ENCODE measurements at regions not wholly inside any gene's neighbourhood (a gene's known extent, or its start where the extent isn't known, plus 50 kb on each side); places are given as distances from the start of the nearest gene placed in this dataset.
"Not testable (repeated sequence)": the region's sequence is repeated elsewhere in the genome, so short reads cannot be mapped to it uniquely, and the experiment has no call there.

DNA sequence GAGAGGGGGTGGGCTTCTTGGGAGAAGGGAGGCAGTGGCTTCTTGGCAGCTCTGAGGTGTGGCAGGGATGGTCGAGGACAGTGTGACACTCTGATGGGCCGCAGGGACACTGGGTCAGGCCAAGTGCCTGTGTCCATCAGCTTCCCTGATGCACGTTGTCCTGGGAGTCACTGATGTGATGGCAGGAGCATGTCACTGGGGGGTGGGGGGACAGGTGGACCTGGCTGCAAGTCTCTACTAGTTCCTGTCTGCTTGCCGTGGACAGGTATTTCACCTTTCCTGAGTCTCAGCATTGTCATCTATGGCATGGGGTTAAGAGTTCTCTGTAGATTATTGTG lies 592.9 kb downstream of the TBC1D22A start:
- no peak for DNase-seq

DNA sequence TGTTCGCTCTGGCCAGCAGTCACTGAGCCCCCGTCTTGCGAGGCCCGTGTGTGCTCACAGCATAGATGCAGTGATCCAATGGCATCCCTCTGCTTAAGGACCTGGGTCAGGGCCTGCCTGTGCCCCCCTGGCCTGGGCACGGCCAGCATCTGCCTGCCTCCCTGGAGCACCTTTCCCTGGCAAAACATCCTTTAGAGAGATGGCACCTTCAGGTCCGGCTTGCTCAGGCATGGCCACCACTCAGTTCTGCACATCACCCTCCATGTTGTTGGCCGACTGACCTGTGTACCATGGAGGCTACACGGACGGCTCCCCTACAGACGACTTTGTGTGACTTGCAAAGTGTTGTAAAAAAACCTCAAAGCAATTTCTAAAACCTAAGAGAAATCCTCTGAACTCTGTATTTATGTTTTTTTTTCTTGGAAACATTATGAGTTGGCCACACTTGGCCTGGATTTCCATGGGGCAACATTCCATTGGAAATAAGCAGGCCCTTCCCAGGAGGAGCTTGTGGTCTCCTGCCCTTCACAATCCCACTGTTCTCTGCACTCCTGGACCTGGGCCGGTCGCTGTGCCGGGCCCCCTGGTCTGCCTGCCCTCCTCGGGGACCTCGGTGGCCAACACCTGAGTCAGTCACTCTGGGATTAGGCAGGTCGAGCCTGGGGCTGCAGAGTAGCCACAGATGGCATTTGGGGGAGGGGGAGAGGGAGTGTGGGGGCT lies 592.4 kb downstream of the TBC1D22A start:
- no peak for DNase-seq

DNA sequence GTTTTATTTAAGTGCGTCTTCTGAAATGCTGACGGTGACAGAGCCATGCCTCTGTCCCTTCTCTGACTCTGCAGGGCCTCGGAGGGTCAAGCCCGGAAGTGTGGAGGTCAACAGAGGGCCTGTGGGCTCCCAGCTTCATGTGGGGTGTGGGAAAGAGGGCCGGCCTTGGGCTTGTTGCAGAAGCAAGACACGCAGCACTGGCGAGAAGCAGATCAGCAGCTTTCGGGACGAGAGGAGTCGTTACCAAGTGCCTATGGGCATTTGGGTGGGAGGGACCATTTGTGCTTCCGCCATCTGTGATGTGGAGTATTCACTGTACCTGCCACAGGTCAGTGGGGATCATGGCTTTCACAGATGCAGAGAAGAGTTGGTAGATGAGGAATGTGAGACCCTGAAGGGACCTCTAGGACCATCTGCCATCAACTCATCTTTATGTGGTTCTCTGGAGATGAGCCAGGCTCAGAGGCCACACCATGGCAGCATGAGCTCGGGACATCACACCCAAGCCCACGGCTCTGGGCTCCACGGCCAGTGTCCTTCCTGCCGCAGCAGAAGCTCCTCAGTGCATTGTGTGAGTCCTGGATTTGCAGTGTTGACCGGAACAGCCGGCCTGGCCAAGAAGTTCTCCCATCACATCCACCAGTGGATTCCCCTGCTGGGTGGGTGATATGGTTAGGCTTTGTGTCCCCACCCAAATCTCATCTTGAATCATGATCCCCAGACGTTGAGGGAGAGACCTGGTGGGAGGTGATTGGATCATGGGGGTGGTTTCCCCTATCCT lies 590.7 kb downstream of the TBC1D22A start:
- no peak for DNase-seq

DNA sequence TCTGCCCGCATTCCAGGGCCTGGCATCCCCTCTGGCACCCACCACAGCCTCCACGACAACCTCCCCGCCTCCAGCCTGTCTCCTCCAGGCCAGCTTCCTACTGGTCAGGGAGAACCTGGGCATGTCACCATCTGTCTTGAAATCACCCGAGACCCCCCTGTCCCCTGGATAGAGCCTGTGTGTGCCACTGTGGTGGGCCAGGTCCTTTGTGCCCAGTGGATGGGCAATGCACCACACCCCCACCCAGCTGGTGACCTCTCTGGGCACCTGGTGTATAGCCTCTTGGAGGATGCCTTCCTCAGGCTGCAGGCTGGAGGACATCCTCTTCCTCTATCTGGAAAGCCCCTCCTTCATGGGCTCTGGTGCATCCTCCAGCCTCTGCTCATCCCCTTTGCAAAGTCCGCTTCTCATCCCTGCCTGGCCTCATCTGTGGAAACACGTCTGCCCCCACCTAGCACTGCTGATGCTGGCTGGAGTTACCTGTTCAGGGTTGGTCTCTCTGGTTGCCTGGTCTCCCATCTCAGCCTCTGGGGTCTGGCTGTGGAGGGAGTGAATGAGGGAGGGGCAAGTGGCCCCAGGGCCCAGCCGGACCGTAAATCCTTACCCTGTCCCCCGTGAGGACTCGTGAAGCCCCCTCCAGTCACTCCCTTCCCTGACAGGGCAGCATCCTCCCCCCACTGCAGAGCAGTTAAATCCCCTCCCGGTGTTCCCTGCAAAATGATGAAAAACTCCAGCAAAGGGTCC lies 589.6 kb downstream of the TBC1D22A start:
- no peak for DNase-seq

DNA sequence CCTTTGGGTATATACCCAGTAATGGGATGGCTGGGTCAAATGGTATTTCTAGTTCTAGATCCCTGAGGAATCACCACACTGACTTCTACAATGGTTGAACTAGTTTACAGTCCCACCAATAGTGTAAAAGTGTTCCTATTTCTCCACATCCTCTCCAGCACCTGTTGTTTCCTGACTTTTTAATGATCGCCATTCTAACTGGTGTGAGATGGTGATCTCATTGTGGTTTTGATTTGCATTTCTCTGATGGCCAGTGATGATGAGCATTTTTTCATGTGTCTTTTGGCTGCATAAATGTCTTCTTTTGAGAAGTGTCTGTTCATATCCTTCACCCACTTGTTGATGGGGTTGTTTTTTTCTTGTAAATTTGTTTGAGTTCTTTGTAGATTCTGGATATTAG lies 583.8 kb downstream of the TBC1D22A start:
- DNase-seq, result not testable (repeated sequence)

DNA sequence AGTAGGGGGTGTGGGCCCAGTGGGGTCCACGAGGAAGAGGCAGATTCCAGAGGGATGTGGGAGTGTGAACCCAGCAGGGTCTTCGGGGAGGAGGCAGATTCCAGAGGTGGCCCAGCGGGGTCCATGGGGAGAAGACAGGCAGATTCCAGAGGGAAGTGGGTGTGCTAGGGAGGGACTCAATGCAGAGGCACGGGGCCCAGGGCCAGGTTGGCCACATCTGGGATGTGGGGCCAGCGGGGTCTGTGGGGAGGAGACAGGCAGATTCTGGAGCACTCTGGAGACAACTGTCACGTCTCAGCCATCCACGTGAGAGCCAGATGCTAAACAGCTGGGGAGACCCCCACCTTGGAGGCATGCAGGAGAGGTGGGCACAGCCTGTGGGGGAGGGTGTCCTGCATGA lies 582.6 kb downstream of the TBC1D22A start:
- no peak for DNase-seq

DNA sequence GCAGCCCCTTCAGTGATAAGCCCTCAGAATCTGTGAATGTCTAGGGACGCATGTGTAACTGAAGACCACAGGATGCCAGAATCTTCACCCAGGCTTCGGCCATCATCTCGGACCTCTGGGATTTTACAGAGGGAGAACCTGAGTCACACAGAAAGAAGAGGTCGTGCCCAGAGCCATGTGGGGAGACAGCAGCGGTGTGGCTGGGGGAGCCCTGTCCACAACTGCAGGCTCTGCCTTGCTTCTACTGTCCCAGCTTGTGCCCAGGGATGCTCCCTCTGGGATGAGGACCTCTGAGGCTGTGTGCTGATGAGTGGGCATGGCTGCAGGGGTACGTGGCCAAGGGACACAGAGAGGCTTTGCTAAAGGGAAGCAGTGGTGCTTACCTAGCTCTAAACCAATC lies 582.0 kb downstream of the TBC1D22A start:
- no peak for DNase-seq

DNA sequence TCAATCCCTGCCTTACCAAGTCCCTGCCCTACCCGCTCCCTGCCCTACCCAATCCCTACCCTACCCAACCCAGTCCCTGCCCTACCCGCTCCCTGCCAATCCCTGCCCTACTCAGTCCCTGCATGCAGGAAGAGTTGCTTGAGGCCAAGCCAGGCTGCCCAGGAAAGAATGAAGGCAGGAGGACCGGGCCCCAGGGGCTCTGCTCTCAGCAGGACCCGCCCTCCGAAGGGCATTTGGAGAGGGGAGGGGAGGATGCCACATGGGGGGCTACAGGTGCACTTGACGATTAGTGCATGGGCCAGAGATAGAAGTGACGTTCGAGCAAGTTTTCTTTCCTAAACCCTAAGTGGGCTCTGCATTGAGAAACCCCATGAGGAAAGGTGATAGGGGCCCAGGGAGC lies 581.2 kb downstream of the TBC1D22A start:
- no peak for DNase-seq

DNA sequence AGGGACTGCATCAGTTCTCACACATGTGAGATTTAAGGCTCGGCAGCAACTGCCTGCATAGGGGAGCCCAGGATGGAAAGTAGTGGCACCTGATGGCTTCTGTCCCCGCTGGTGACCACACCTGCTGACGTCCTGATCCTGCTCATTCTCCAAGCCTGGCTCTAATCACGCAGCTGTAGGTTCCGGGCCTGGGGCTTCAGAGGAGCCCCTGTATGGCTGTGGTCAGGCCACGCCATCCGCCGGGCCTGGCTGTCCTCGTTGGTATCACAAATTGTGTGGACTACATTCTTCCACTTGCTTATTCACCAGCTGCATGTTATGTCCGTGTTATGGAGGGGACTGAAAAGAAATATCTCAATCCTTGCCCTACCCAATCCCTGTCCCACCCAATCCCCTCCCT lies 580.0 kb downstream of the TBC1D22A start:
- DNase-seq, result no peak

DNA sequence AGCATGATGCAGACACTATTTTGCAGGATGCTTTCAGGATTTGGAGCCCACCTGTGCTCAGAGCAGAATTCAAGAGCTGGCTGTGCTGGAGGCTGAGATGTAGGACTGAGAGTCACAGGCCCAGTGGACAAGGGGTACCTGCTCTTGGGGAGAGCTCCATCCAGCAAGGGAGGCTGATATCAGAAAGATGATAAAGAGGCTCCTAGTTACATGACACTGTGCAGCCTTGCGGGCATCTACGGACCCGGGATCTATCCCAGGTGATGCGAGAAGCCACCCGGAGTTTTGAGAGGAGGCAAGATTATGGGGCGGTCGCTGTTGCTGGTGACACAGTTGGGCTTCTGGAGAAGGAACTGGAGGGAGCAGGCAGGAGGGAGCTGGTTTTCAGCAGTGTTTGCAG lies 579.0 kb downstream of the TBC1D22A start:
- DNase-seq, result no peak

DNA sequence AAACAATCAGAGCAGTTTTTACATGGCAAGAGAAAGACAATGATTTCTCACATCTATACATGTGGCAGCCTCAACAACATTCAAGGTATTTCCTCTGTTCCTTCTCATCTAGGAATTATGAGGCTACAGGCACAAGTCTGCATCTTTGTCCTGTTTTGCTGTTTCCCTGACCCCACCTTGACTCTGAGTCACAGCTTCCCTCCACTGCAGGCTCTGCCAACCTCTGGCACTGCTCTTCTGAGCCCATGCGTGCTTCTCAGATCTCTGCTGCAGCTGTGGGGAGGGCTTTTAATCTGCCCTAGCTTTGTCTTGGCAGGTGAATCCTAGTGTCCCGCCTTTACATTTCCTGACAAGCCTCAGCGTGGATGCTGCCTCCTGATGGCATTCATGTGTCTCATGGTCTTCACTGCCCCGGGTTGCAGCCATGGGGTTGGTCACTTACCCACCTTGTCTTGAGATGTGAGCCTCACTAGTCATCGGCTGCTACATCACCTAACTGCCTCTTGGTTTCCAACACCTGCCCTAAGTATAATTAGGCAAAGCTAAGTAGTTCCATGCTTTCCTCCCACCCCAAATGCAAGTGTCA lies 578.5 kb downstream of the TBC1D22A start:
- DNase-seq, result no peak

DNA sequence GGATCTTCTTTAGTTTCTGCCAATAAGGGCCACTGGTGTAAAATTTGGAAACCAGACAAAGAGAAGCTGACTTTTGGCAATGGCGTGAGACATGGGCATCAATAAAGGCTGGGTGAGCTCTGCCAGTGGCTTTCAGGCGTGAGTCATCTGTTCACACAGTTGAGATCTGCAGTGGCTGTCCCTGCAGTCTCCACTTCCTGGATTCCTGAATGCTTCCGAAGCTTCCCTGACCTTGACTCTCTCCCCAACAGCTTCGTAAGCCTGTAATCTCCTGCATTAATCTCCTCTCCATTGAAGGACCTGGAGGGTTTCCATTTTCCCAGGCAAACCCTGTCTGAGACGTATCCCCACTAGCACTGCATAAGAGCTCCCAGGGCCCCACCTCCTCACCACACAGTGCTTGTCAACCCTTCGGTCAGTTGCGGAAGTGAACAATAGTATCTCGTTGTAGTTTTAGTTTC lies 574.7 kb downstream of the TBC1D22A start:
- no peak for DNase-seq

DNA sequence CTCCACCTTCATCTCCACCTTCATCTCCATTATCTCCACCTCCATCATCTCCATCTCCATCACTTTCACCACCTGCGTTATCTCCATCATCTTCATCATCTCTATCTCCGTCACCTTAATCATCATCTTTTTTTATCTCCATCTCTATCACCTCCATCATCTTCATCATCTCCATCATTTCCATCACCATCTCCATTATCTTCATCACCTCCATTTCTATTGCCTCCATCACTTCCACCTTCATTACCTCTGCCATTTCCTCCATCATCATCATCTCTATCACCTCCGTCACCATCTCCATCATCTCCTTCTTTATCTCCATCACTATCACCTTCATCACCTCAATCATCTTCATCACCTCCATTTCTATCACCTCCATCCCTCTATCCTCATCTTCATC lies 573.5 kb downstream of the TBC1D22A start:
- DNase-seq, result no peak

DNA sequence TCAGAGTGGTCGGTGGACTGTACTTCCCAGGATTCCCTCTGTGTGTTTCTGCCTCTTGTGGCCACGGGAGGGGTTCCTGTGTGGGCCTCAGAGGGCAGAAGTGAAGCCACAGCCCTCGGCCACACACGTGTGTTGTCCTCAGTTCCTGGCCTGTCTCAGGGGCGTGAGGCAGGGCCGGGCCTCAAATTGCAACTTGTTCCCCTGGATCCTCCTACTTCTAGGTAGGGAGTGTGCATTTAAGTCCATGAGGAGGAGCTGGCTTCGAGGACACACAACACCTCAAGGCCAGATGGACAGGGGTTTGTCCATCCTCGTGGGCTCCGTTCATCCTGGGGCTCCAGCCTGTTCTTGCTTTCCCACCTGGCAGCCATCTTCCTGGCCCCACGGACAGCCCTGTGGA lies 573.0 kb downstream of the TBC1D22A start:
- DNase-seq, result no peak

DNA sequence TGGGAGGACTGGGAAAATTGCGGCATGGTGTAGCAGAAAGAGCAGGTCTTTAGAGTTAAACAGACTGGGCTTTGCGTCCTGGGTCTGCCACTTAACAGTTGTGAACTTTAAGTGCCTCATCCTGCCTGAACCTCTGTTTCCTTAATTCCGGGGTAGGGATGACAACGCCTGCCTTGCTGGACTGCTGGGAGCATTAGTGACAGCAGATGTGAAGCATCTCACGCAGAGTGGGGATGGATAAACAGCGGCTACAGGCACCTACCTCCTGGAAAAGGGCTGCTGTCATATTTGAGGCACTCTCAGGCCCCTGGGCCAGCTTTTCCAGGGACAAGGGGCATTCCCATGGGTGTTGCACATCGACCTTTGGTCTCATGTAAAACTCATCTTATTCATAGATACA lies 572.2 kb downstream of the TBC1D22A start:
- DNase-seq, result no peak

DNA sequence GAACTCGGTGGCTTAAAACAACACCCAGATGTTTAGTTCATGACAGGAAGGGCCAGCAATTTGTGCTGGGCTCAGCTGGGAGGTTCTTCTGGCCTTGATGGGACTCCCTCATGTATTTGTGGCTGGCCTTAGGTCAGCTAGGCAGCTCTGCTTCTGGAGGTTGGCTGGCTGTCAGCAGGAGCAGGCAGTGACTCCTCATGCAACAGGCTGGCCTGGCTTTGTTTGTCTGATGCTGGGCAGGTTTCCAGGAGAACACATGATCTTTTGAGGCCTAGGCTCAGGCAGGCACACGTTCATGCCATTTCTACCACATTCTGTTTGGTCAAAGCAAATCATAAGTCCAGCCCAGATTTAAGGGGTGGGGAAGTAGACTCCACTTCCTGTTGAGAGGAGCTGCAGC lies 571.2 kb downstream of the TBC1D22A start:
- no peak for DNase-seq

DNA sequence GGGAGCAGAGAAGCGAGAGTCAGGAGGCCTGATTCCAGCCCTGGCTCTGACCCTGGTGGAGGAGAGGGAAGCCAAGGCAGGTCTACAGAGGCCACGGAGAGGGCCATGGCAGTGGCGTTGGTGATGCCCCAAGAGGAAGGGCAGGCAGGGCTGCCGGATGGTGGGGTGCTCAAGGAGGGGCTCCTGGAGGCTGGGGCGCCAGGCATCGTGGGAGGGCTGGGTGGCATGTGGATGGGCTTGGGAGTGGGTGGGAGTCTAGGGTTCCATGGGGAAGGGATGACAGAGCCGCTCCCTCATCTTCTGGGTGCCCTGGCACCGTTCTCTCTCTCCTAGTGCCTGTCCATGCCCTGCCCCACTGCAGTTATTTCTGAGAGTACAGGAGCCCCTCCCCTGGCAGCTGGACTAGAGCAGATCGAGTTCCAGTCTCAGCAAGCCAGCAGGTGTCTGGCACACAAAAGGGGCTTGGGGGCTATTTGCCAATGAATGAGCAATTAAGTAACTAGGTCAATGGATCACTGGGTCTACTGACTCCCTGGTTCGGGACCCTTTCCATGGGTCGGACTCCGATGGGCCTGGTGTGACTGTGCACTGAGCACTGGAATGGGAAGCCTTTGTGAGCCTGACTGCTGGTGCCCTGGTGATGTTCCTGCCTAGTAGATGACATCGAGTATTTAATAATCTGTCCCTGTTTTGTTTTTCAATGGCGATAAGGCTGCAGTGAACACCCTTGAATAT lies 570.0 kb downstream of the TBC1D22A start:
- DNase-seq, result no peak

DNA sequence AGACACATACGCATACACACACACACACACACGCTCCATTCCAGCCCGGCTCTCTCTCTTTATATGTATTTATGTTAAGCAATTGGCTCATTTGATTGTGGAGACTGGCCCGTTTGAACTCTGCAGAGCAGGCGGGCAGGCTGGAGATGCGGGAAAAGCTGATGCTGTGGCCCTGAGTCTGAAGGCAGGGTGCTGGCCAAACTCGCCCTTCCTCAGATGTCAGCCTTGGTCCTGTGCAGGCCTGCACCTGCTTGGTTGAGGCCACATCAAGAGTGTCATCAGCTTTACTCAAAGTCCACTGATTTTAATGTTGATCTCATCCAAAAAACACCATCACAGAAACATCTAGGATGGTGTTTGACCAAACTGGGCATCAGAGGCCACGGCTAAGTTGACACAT lies 569.3 kb downstream of the TBC1D22A start:
- DNase-seq, result no peak

DNA sequence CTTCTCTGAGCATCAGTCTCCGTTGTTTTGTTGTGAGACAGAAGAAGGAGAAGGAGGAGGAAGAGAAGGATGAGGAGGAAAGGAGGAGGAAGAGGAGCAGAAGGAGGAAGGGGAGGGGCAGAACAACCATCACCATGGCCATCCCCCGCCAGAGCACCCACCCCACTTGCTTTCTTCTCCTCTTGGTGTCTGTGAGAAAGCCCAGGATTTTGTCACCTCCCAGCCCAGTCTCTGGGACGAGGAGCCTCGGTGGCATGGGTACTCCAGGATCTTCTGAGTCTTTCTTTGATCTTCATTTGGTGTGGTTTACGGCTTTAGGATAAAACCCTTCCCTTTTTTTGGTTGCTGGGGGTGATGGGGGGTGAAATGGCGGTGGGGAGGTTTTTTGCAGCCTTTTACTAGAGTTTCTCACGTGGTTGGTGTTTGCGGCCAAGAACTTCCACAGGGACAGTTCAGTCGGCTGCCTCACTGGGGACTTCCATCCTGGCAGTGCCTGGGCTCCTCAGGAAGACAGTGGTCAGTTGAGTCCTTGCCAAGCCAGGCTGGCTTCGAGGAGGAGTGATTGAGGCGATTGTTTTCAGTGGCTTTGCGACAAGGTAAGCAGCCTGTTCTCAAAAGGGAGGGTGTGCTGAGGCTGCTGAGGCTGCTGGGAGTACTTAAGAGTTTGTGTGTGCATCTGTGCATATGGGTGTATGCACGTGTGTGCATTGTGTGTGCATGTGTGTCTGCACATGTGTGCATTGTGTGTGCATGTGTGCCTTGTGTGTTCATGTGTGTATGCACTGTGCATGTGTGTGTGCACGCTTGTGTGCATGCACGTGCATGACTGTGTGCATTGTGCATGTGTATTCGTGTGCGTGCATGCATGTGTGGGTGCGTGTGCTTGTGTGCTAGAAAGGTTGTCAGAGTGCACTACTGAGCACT lies 567.5 kb downstream of the TBC1D22A start:
- no peak for DNase-seq

DNA sequence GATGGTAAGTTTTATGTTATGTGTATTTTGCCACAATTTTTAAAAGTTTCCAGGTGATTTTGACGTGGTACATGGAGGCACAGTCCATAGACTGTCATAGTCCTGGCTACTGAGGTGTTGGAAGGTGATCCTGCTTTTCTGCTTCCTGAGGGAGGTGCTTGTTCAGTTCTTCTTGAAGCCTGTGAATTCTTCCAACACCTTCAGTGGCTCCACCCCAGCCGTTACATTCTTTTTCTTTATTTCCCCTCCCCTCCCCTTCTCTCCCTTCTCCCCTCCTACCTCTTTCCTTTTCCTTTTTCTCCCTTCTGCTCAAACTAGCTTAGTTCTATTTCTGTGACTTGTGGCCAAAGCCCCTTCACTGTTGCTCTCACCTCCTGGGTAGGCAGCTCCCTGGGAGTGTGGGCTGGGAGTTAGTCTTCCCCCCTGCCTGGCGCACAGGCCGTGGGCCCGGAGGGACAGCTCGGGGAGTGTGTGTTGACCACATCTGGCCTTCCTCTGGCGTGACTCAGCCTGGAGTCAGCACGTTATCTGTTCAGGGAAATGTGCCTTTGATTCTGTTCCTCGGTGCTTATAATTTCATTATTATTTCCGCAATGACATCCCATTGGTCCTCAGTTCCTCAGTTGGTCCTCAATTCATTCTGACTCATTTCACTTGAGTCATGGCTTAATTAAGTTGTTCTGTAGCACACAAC lies 566.2 kb downstream of the TBC1D22A start:
- DNase-seq, result no peak

DNA sequence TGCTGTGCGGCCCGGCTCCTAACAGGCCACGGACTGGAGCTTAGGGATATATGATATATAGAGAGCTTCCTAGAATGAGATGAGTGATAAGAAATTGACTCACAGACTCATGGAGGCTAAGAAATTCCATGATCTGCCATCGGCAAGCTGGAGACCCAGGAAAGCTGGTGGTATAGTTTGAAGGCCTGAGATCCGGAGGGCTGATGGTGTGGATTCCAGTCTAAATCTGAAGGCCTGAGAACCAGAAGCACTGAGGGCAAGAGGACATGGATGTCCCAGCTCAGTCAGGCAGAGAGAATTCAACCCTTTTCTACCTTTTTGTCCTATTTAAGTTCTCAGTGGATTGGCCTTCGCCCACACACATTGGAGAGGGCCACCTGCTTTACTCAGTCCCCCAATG lies 564.8 kb downstream of the TBC1D22A start:
- no peak for DNase-seq

Measured in CD4-positive, alpha-beta T cell treated with Interleukin-21 for 1 hour (primary cell).